ENCODE measurements at regions not wholly inside any gene's neighbourhood (a gene's known extent, or its start where the extent isn't known, plus 50 kb on each side); places are given as distances from the start of the nearest gene placed in this dataset.

GRCh38 chr11:15711311-15711710 is 596.6 kb downstream of the INSC start:
- TF ChIP-seq CTCF (IDR thresholded peaks at IDR 0.05), result no peak
- peak overlapping the region in 1 of 2 donors; percentile 21 for H3K27ac ChIP-seq

GRCh38 chr11:15714641-15715399 is 600.1 kb downstream of the INSC start:
- Histone ChIP-seq H3K27ac (no peak overlapping the region), H3K4me3 (no peak overlapping the region), H3K36me3 (no peaks in the 10 kb centered on the region), H3K4me1 (no peaks in the 10 kb centered on the region), H3K9me3 (no peaks in the 10 kb centered on the region), H3K27me3 (no peaks in the 10 kb centered on the region)
- no peak for TF ChIP-seq CTCF (IDR thresholded peaks at IDR 0.05)
- intact Hi-C loops (cut with DNase I), result no loop called here
- DNase-seq (ENCODE audit: low spot score in 2 of 2), result no peak

More at GRCh38 chr11:15711311-15711710, 596.6 kb downstream of the INSC start:
- no peak for DNase-seq (ENCODE audit: low spot score in 2 of 2)
- intact Hi-C loops (cut with DNase I), result no loop called here
- Histone ChIP-seq H3K27me3 (no peaks in the 10 kb centered on the region), H3K4me3 (no peak overlapping the region), H3K4me1 (peaks cover 0 to 4% of the 10 kb centered on the region in 2 donors), H3K9me3 (no peaks in the 10 kb centered on the region), H3K36me3 (no peaks in the 10 kb centered on the region)

- Histone ChIP-seq H3K27ac (no peak overlapping the region), H3K36me3 (no peaks in the 10 kb centered on the region), H3K9me3 (no peaks in the 10 kb centered on the region), H3K4me3 (no peak overlapping the region), H3K27me3 (no peaks in the 10 kb centered on the region), H3K4me1 (no peaks in the 10 kb centered on the region)
- no peak for TF ChIP-seq CTCF (IDR thresholded peaks at IDR 0.05)
- intact Hi-C loops (cut with DNase I), result no loop called here
- no peak for DNase-seq (ENCODE audit: low spot score in 2 of 2)
Observed at GRCh38 chr11:15716550-15716949, 601.8 kb downstream of the INSC start.

- Histone ChIP-seq H3K9me3 (no peaks in the 10 kb centered on the region), H3K4me3 (no peak overlapping the region), H3K27me3 (no peaks in the 10 kb centered on the region), H3K27ac (no peak overlapping the region), H3K4me1 (no peaks in the 10 kb centered on the region), H3K36me3 (no peaks in the 10 kb centered on the region)
- no peak for DNase-seq (ENCODE audit: low spot score in 2 of 2)
- no peak for TF ChIP-seq CTCF (IDR thresholded peaks at IDR 0.05)
- intact Hi-C loops (cut with DNase I), result no loop called here
Observed at GRCh38 chr11:15720460-15720859, 605.7 kb downstream of the INSC start.

- no peak for TF ChIP-seq CTCF (IDR thresholded peaks at IDR 0.05)
- no peak overlapping the region for H3K27ac ChIP-seq
- H3K4me1 ChIP-seq, result peaks cover 0 to 9% of the 10 kb centered on the region in 2 donors
- no peaks in the 10 kb centered on the region for H3K27me3 ChIP-seq
- no peak overlapping the region for H3K4me3 ChIP-seq
- intact Hi-C loops (cut with DNase I), result no loop called here
- no peaks in the 10 kb centered on the region for H3K9me3 ChIP-seq
- no peaks in the 10 kb centered on the region for H3K36me3 ChIP-seq
- DNase-seq (ENCODE audit: low spot score in 2 of 2), result no peak
Observed at GRCh38 chr11:15723966-15724365, 609.2 kb downstream of the INSC start.

Data from ascending aorta (tissue), 2 donors.